Brain microvascular endothelial cell (primary cell): ENCODE measurements at regions not wholly inside any gene's neighbourhood (a gene's known extent, or its start where the extent isn't known, plus 50 kb on each side); places are given as distances from the start of the nearest gene placed in this dataset.

Experiments used
- DNase-seq: peaks from one replicate; pipeline ENCODE4 v3.0.0-alpha.2; 2020
- H3K27ac ChIP-seq: fragments of 250-450 bp; sonication (Bioruptor Pico); 2 replicates; pipeline ENCODE4 v1.5.1; 2020; ENCODE audit warnings: mild to moderate bottlenecking, moderate library complexity
- H3K27me3 ChIP-seq: fragments of 250-450 bp; sonication (Bioruptor Pico); replicated peaks from 2 replicates; pipeline ENCODE4 v1.5.1; 2020; ENCODE audit warnings: mild to moderate bottlenecking
- H3K36me3 ChIP-seq: fragments of 250-450 bp; sonication (Bioruptor Pico); replicated peaks from 2 replicates; pipeline ENCODE4 v1.5.1; 2020; ENCODE audit warnings: mild to moderate bottlenecking
- H3K4me3 ChIP-seq: 2 replicates; pipeline ENCODE4 v1.5.1; 2011; ENCODE audit warnings: low read depth, mild to moderate bottlenecking, control low read depth, low read length, moderate library complexity
- CTCF ChIP-seq: IDR thresholded peaks from 2 replicates; pipeline ENCODE4 v1.5.1; 2011; ENCODE audit warnings: low read depth, mild to moderate bottlenecking, moderate library complexity, low read length, control low read depth, inconsistent platforms; ENCODE audit errors: missing control alignments
- in situ Hi-C: cut with HindIII; loops from 2 replicates; pipeline ENCODE4 v1.10.0; 2017; ENCODE audit warnings: low sequenced_read_pairs, low pct_ligation_motif_present

DNA sequence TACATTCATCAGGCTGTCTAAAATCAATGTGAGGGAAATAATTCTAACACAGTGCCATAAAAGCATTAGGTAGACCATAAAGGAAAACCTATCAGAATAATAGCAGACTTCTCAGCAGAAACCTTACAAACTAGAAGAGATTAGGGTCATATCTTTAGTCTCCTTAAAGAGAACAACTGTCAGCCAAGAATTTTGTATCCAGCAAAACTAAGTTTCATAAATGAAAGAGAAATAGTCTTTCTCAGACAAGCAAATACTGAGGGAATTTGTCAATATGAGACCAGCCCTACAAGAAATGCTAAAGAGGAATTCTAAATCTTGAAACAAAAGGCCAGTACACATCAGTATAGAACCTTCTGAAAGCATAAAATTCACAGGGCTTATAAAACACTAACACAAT lies 482.0 kb downstream of the SATB2 start:
- in situ Hi-C loops = no loop called here
- TF ChIP-seq CTCF = no peak
- DNase-seq = no peak

DNA sequence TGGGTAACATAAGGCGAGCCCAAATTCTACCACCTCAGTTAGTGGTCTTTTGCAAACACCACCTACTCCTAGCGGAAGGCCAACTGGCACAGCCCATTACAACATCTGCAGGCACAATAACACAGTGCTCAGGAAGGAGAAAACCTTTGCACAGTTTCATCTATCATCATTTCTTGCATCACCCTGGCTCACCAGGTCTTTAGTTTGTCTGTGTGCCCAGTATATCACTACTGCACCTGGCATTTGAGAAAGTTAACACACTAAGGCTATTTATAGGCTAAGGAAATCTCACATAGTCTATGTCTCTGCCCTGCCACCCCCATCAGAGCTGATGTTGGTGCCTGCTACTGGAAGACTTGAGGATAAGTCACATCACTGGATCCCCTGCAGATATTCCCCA lies 484.0 kb downstream of the SATB2 start:
- in situ Hi-C loops = no loop called here
- H3K27ac ChIP-seq = no peak overlapping the region
- H3K27me3 ChIP-seq = no peaks in the 10 kb centered on the region
- no peak for TF ChIP-seq CTCF
- DNase-seq = no peak
- no peak overlapping the region for H3K4me3 ChIP-seq
- no peaks in the 10 kb centered on the region for H3K36me3 ChIP-seq

More for the DNA sequence above, 482.0 kb downstream of the SATB2 start:
- H3K36me3 ChIP-seq = no peaks in the 10 kb centered on the region
- no peak overlapping the region for H3K4me3 ChIP-seq
- H3K27ac ChIP-seq = no peak overlapping the region
- no peaks in the 10 kb centered on the region for H3K27me3 ChIP-seq

DNA sequence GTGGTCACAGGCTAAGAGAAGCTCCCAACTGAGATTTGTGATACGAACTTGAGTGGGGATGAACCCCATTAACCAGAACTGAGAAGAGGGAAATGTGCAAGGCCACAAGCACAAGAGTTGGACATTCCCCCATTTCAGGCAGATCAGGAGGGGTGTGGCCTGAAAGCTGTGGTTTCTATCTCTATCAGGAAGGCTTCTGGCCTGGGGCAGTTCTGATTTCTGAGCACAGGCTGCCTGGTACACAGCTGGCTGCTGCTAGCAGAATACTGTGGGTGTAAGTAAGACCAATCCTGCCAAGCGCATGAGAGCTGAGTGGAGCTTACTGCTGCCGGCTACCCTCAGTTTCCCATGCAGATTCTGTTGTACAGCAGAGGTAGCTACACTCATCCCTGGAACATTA lies 484.6 kb downstream of the SATB2 start:
- no peaks in the 10 kb centered on the region for H3K36me3 ChIP-seq
- no peak for TF ChIP-seq CTCF
- no peak overlapping the region for H3K27ac ChIP-seq
- H3K27me3 ChIP-seq = no peaks in the 10 kb centered on the region
- in situ Hi-C loops = no loop called here
- no peak for DNase-seq
- no peak overlapping the region for H3K4me3 ChIP-seq

GRCh38 chr2:198968545-198968944 lies 489.2 kb downstream of the SATB2 start:
- DNase-seq = no peak
- no peak for TF ChIP-seq CTCF
- in situ Hi-C loops = no loop called here
- H3K27me3 ChIP-seq = no peaks in the 10 kb centered on the region
- no peak overlapping the region for H3K27ac ChIP-seq
- no peak overlapping the region for H3K4me3 ChIP-seq
- H3K36me3 ChIP-seq = no peaks in the 10 kb centered on the region

GRCh38 chr2:198966269-198966668 lies 491.5 kb downstream of the SATB2 start:
- H3K27ac ChIP-seq = no peak overlapping the region
- no peak overlapping the region for H3K4me3 ChIP-seq
- no peak for DNase-seq
- no peaks in the 10 kb centered on the region for H3K36me3 ChIP-seq
- H3K27me3 ChIP-seq = no peaks in the 10 kb centered on the region
- no peak for TF ChIP-seq CTCF
- in situ Hi-C loops = no loop called here

DNA sequence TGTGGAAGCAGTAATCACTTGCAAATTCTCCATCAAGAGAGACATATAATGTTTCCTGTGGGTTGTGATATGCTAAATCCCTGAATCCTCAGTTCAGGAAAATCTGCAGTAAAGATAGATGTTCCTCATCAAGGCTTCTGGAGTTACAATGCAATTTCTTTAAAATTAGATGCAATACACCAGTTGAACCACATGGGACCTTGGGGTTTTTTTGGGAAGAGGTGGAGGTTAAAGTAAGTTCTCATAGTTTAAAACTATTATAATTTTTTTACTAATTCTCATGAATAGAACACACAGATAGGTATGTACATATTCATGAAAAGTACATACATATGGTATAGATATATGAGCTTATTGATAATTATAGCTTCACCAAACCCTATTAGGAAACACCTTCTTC lies 496.2 kb downstream of the SATB2 start:
- Histone ChIP-seq H3K4me3 (no peak overlapping the region), H3K36me3 (no peaks in the 10 kb centered on the region), H3K27me3 (no peaks in the 10 kb centered on the region), H3K27ac (no peak overlapping the region)
- DNase-seq = no peak
- TF ChIP-seq CTCF = no peak
- in situ Hi-C loops = no loop called here
